Right cardiac atrium (tissue), 5 donors: ENCODE measurements at regions not wholly inside any gene's neighbourhood (a gene's known extent, or its start where the extent isn't known, plus 50 kb on each side); places are given as distances from the start of the nearest gene placed in this dataset.

Experiments used
- ATAC-seq, 2 donors: fragments of 200-7000 bp; cut with Tn5 transposase; one replicate each; pipeline versions ENCODE4 v1.8.0 to v1.9.1; 2020; ENCODE audit warnings: moderate library complexity in 2 of 2, mild to moderate bottlenecking in 1 of 2
- DNase-seq, 3 donors: peaks; one replicate each; pipeline ENCODE4 v3.0.0-alpha.2; 2020
- H3K27ac ChIP-seq: one replicate; pipeline ENCODE4 v1.5.1; 2013; ENCODE audit warnings: mild to moderate bottlenecking, low read length, control low read depth, moderate library complexity
- H3K27me3 ChIP-seq: one replicate; pipeline ENCODE4 v1.6.1; 2013; ENCODE audit not compliant: control insufficient read depth, insufficient read depth
- H3K4me1 ChIP-seq: one replicate; pipeline ENCODE4 v1.6.1; 2013; ENCODE audit warnings: low read length; ENCODE audit not compliant: control insufficient read depth, insufficient read depth
- H3K4me3 ChIP-seq: one replicate; pipeline ENCODE4 v1.5.1; 2013; ENCODE audit warnings: low read length, control low read depth
- H3K9me3 ChIP-seq: one replicate; pipeline ENCODE4 v1.6.1; 2013; ENCODE audit warnings: low read length; ENCODE audit not compliant: control insufficient read depth
- WGBS: extraction: QIAGEN DNeasy Blood & Tissue Kit; methylation state at CpG from one replicate; pipeline ENCODE4 v1.1.7; 2013; 5-methylcytosine and 5-hydroxymethylcytosine counted together
- intact Hi-C, 4 donors: fragments of 100-400 bp; cut with DNase I; formaldehyde crosslinking; loops; one replicate each; pipeline versions ENCODE4 v1.11.0 to v1.14.0; 2022 to 2023
- donor health status: healthy with polysubstance abuse.
- donor health status: DM: no; HTN: yes; CAD: no.
- donor health status: DM: no; HTN: no; CAD: no.
- donor health status: DM: no; HTN: yes; CAD: no; lungs with severe emphysema.
- donor health status: DM: yes; HTN: yes; CAD: no.

DNA sequence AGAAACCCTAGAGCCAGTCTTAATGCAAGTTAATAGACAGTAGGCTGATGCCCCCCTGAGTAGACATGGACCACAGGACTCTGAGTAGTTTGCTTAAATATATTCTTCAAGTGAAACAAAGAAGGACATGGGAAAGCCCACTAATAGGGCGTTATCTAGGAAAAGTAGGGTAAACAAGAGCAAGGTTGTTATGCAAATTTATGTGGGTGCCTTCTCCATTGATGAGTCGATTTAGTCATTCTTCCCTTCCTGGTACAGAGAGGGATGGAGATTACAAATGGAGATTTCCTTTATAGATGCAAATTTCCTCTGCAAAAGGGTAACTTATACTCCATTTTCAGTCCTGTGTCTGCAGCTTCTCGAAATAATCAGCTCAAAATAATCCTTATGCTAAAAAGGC, 262.0 kb downstream of the CD83 start:
- no peak for ATAC-seq
- H3K27me3 ChIP-seq, result no peaks in the 10 kb centered on the region
- H3K4me3 ChIP-seq, result no peak overlapping the region
- WGBS, result 78% methylated on average over 3 of the region's 3 CpGs
- H3K9me3 ChIP-seq, result no peaks in the 10 kb centered on the region
- peaks cover 4% of the 10 kb centered on the region for H3K4me1 ChIP-seq
- DNase-seq, result no peak
- intact Hi-C loops, result no loop called here
- H3K27ac ChIP-seq, result no peak overlapping the region

GRCh38 chr6:14380086-14380820, 262.7 kb downstream of the CD83 start:
- DNase-seq, result no peak
- H3K27me3 ChIP-seq, result no peaks in the 10 kb centered on the region
- peaks cover 4% of the 10 kb centered on the region for H3K4me1 ChIP-seq
- ATAC-seq, result no peak
- H3K4me3 ChIP-seq, result no peak overlapping the region
- H3K27ac ChIP-seq, result no peak overlapping the region
- intact Hi-C loops, result no loop called here
- WGBS, result 69% methylated on average over 10 of the region's 10 CpGs
- no peaks in the 10 kb centered on the region for H3K9me3 ChIP-seq

- 59% methylated on average over 11 of the region's 11 CpGs for WGBS
- H3K27me3 ChIP-seq, result no peaks in the 10 kb centered on the region
- no peak overlapping the region for H3K27ac ChIP-seq
- ATAC-seq (no peak), DNase-seq (no peak)
- no peak overlapping the region for H3K4me3 ChIP-seq
- peaks cover 4% of the 10 kb centered on the region for H3K4me1 ChIP-seq
- H3K9me3 ChIP-seq, result no peaks in the 10 kb centered on the region
- intact Hi-C loops, result no loop called here
Observed at GRCh38 chr6:14380901-14381828, 263.6 kb downstream of the CD83 start.

GRCh38 chr6:14381829-14382677, 264.5 kb downstream of the CD83 start:
- 91% methylated on average over 10 of the region's 10 CpGs for WGBS
- H3K9me3 ChIP-seq, result no peaks in the 10 kb centered on the region
- no peak for ATAC-seq

DNA sequence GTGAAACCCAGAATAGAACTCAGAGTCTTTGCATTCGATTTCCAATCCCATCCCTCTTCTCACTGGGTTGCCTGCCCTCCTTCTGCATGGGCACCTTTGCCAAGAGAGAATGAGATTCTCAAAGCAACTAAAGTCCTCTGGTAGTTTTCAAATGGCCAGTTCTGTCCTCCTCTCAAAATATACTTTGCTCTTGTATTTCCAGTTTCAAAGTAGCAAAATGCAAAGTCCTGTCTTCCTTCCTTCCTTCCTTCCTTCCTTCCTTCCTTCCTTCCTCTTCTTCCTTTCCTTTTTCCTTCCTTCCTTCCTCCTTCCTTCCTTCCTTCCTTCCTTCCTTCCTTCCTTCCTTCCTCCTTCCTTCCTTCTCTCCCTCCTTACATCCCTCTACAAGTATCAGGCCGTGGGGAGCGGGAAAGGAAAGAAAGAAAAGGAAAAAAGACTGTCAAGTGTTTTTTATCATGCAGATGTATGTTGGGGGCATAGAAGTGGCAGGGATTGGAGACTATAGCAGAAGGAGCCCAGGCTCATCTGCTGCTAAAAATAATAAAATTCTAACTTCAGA, 265.2 kb downstream of the CD83 start:
- Histone ChIP-seq H3K9me3 (no peaks in the 10 kb centered on the region), H3K4me1 (peaks cover 4% of the 10 kb centered on the region), H3K4me3 (no peak overlapping the region), H3K27me3 (no peaks in the 10 kb centered on the region), H3K27ac (no peak overlapping the region)
- 86% methylated on average over 3 of the region's 3 CpGs for WGBS
- intact Hi-C loops, result no loop called here
- no peak for DNase-seq
- ATAC-seq, result no peak

More at GRCh38 chr6:14381829-14382677, 264.5 kb downstream of the CD83 start:
- H3K4me1 ChIP-seq, result peaks cover 4% of the 10 kb centered on the region
- H3K4me3 ChIP-seq, result no peak overlapping the region
- intact Hi-C loops, result no loop called here
- H3K27me3 ChIP-seq, result no peaks in the 10 kb centered on the region
- H3K27ac ChIP-seq, result no peak overlapping the region
- DNase-seq, result no peak

DNA sequence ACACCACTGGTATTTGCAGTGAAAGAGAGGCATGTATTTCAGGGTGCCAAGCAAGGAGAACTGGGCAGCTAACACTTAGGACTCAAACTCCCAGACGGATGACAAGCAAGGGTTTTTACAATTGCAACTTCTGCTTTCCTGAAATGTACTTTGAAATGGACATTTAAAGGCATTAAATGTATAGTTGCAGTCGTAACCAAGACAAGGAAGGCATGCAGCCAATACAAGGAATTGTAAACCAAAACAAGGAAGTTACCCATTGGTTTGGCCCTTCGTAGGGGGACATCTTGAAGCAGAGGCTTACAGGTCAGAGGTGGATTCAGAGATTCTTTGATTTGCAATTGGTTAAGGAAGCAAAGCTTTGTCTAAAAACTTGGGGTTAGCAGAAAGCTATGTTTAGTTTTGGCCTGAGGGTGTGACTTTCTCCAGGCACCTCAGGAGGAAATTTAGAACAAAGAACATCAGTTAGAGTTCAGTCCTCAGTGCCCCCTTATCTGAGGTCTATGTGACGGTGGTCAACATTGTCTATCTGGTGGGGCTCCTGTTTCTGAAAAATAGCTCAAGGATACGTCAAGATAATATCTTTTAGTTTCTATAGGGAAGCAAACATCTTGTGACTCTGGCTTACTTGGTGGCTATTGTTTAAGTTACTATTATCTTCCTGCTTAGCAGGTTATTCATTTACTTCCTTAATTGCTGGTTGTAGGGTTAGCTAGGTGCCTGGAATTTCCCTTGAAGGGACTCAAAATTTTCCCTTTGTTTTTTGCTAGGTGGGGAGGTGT, 266.0 kb downstream of the CD83 start:
- no peaks in the 10 kb centered on the region for H3K27me3 ChIP-seq
- no peak overlapping the region for H3K27ac ChIP-seq
- 83% methylated on average over 5 of the region's 5 CpGs for WGBS
- ATAC-seq (no peak), DNase-seq (no peak)
- intact Hi-C loops, result no loop called here
- H3K9me3 ChIP-seq, result no peaks in the 10 kb centered on the region
- H3K4me1 ChIP-seq, result peaks cover 4% of the 10 kb centered on the region
- no peak overlapping the region for H3K4me3 ChIP-seq

- WGBS, result 74% methylated on average over 6 of the region's 6 CpGs
- no peak for ATAC-seq
- no peak for DNase-seq
- intact Hi-C loops, result no loop called here
- H3K9me3 ChIP-seq, result no peaks in the 10 kb centered on the region
- H3K4me3 ChIP-seq, result no peak overlapping the region
- no peaks in the 10 kb centered on the region for H3K27me3 ChIP-seq
- H3K4me1 ChIP-seq, result peaks cover 4% of the 10 kb centered on the region
- H3K27ac ChIP-seq, result no peak overlapping the region
Observed at GRCh38 chr6:14384175-14384949, 266.8 kb downstream of the CD83 start.

DNA sequence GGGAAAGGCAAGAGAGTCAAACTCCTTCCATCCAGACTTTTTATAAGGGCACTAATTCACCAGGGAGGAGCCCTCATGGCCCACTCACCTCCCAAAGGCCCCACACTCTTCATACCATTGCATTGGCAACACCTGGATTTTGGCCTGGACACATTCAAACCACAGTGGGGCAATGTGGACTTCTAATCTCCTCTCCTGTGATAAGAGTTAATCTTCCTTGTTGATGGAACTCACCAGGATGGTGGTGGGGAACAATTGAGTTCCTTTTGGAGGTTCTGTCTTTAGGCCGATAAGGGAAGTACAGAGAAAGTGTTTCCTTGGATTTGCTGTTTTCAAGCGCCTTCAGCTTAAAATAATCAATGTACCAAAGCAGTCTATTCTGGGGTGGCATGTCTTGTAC, 268.7 kb downstream of the CD83 start:
- peaks cover 4% of the 10 kb centered on the region for H3K4me1 ChIP-seq
- H3K27me3 ChIP-seq, result no peaks in the 10 kb centered on the region
- ATAC-seq (no peak), DNase-seq (no peak)
- WGBS, result 88% methylated on average over 2 of the region's 2 CpGs
- no peak overlapping the region for H3K27ac ChIP-seq
- intact Hi-C loops, result no loop called here
- no peaks in the 10 kb centered on the region for H3K9me3 ChIP-seq
- no peak overlapping the region for H3K4me3 ChIP-seq

- no peaks in the 10 kb centered on the region for H3K9me3 ChIP-seq
- H3K4me3 ChIP-seq, result no peak overlapping the region
- no peaks in the 10 kb centered on the region for H3K27me3 ChIP-seq
- peaks cover 4% of the 10 kb centered on the region for H3K4me1 ChIP-seq
- DNase-seq (no peak), ATAC-seq (no peak)
- intact Hi-C loops, result no loop called here
- H3K27ac ChIP-seq, result no peak overlapping the region
- 88% methylated on average over 4 of the region's 4 CpGs for WGBS
Observed at GRCh38 chr6:14386668-14387067, 269.1 kb downstream of the CD83 start.
